NCI-H2081 treated with DMSO at 0.1 percent for 48 hours (cell line): ENCODE measurements at regions not wholly inside any gene's neighbourhood (a gene's known extent, or its start where the extent isn't known, plus 50 kb on each side); places are given as distances from the start of the nearest gene placed in this dataset.

Experiments used
- DNase-seq: peaks from one replicate; lab custom pipeline; 2025; lab: John Stamatoyannopoulos, UW

- DNase-seq, result no peak
These were observed 351.0 kb upstream of the MCTP2 start for GRCh38 chr15:93880358-93880757.

GRCh38 chr15:93870583-93870982 lies 360.8 kb upstream of the MCTP2 start:
- no peak for DNase-seq

DNA sequence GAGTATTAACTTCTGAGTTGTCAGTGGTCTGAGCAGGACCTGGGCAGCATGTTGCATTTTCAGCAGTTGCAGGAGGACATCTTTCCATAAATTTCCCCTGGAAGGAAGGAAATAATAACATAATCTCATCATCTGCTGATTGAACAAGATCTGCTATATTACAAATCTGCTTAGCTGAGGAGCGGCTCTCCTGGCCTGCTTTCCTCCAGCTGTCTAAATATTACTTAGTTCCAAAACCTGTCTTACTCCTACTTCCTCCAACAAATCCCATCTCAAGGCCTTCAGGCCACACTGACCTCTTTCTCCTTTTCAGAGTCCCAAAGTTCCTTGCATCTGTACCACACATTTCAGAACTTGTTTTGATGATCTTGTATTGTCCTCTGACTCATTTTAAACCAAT lies 364.4 kb upstream of the MCTP2 start:
- no peak for DNase-seq

- DNase-seq, result no peak
These were observed 364.9 kb upstream of the MCTP2 start for GRCh38 chr15:93866476-93866875.

- DNase-seq, result no peak
These were observed 365.8 kb upstream of the MCTP2 start for GRCh38 chr15:93865586-93865985.

- no peak for DNase-seq
These were observed 368.6 kb upstream of the MCTP2 start for GRCh38 chr15:93862791-93863190.

DNA sequence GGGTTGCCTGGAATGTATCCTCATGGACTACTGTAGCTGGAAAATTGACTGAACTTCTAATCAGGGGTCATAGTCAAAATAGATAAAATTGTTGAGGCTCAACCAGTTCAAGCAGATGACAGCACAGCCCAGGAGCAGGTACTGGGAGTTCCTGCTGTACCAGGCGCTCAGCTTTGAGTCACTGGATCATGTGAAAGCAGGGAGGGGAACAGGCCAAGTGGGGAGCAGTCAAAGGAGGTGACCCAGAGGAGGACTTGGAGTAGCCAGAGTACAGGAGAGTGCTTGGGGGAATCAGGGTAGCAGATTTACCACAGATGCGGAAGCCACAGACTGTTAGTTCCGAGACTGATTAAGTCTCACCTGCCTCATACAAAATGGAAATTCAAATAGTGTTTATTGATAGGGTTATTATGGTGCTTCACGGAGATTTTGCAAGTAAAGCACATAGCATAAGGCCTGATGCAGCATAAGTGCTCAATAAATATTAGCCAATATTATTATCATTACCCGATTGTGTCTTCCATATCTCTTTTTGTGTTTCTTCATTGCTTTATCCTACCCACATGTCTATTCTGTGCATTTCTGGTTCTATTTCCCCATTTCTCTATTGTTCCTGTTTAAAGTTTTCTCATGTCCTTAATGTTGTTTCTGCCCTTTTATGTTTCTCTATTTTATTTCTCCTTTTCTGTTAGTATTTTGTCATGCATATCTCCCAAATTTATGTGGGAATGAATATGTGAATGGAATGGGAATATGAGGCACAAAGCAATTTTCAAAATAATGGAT lies 369.2 kb upstream of the MCTP2 start:
- DNase-seq, result no peak

DNA sequence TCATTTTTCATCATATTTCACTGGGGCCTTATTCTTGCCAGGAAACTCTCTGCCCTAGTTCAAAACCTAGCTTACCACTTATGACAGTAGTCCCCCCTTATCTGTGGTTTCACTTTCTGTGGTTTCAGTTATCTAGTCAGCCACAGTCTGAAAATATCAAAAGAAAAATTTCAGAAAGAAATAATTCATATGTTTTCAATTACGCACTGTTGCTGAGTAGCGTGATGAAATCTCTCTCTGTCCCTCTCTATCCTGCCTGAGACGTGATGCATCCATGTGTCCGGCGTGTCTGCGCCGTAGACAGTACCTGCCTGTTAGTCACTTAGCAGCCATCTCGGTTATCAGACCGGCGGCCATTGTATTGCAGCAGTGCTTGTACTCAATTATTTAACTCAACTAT lies 369.9 kb upstream of the MCTP2 start:
- DNase-seq, result no peak

- DNase-seq, result no peak
These were observed 370.7 kb upstream of the MCTP2 start for GRCh38 chr15:93860701-93861100.

- no peak for DNase-seq
These were observed 372.2 kb upstream of the MCTP2 start for GRCh38 chr15:93859176-93859575.

- no peak for DNase-seq
These were observed 376.1 kb upstream of the MCTP2 start for GRCh38 chr15:93855181-93855826.

DNA sequence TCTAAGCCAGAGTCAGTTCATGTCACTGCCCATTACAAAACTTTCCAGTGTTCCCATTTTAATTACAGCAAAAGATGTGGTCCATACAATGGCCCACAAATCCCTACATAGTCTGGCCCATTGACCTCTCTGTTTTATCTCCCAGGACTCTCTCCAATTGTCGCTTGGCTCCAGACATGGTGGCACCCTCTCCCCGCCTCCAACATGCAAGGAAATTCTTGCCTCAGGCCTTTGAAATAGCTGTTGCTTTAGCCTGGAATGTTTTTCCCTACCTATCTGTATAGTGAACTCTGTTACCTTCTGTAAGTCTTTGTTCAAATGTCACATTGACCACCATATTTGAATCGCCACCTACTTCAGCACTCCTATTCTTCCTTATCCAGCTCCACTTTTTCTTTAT lies 377.3 kb upstream of the MCTP2 start:
- DNase-seq, result no peak

DNA sequence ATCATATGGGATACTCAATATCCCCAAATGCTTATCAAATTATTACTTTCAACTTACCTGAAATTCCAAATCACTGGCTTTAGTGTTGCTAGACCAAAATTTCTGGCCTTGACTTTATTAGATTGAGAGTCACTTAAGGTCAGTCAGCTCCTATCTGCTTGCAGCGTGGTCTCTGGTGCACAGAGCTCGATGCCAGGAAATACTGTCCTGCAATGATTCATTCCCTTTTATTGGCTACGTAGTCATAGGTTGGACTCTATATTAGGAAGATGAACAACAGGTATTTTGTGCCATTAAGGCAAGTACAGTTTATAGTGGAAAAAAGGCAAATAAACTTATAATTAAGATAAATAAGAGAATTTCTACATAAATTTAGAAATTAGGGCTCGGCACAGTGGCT lies 378.6 kb upstream of the MCTP2 start:
- no peak for DNase-seq

DNA sequence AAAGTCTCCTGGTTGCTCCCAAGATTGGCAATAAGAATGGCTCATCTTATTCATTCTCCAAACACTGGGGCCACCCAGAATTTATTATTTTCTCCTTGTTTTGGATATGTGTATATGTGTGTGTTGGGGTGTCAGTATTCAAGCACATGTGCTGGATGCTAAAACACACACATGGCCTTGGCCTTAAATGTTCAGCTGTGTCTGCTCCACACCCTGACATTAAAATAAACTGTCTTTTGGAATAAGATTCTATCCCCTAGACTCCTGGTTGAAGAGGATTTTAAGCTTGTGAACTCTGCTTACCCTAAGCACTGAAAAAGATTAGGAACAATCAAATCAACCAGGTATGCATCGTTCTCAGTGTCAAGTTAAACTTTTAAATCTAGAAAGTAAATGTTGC lies 382.9 kb upstream of the MCTP2 start:
- no peak for DNase-seq

DNA sequence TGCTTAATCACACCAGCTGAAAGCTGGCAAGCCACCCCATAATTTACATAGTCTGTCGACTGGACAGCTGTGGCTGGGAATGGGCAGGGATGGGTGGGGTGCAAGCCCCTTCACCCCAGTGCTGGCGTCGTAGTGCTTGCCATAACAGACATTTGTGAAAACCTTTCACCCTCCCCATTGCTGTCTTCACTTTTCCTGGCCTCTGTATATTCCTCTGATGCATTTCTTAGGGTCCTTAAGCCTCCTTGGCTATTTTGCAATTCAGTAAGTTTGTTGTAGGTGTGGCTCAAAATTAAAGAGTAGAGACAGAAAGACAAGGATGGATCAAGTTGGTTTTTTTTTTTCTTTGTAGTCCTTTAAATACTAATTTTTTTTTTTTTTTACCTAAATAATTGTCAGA lies 383.3 kb upstream of the MCTP2 start:
- no peak for DNase-seq

DNA sequence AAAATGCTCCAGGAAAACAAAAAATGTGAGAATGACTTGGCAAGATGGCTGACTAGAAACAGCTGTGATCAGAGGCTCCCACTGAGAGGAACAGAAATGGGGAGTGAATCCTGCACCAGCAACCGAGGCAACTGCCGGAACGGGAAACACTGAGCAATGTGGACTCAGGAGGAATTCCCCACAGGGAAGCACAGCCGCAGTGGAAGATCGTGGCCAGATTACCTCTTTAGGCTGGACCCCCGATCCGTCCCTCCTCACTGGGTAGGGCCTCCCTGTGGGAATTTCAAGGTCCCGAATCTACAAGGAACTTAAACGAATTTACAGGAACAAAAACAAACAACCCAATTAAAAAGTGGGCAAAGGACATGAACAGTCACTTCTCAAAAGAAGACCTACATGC lies 385.2 kb upstream of the MCTP2 start:
- no peak for DNase-seq

DNA sequence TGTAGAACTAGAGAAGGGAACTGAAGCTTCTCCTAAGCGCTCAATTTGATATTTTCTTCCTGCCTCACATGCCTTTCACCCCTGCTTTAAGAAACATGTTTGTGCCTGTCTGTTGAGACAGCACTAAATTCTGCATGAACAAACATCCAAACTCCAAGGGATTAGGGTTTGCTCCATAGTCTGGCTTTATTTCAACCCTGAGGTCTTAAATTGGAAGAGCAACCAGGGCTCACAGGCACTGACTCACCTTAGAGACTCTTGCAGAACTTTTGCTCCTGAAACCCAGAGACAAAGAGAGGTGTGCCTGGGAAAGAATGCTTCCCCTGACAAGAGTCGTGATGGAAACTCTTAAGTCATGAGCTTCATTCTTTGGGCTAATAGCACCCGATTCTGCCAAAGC lies 393.9 kb upstream of the MCTP2 start:
- no peak for DNase-seq

DNA sequence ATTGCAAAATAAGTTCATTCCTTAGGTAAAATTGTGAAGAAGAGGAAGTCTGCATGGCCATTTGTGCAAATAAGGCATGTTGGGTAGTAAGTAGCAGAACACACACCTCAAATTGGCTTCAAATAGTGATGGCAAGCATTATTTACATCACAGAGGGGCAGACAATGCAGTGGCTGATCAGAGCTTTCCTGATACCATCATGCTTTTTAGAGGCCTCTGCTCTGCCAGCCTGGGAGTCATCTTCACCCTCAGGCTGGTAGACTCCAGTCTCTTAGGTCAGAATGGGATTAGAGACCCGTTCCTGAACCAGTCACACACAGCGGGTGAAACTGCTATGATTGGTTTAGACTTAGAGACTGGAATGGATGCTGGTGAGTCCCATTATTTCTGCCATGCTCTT lies 396.0 kb upstream of the MCTP2 start:
- no peak for DNase-seq

DNA sequence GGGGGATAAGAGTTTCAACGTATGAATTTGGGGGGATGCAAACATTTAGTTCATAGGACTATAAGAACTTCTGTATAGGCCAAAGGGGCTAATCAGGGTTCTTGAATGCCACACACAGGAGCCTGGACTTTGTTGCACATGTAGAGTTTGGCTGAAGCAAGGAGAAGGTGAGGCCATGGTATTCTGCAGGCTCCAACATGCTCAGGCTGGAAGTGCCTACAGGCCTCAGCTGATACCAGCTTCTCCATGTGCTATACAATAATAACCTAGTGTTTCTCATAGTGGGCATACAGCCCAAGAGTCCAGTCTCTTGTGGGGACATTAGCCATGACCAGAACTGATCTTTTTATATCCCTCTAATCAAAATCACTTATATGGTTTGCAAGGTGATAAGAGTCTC lies 399.7 kb upstream of the MCTP2 start:
- no peak for DNase-seq

- DNase-seq, result peak; percentile 12
These were observed 400.9 kb upstream of the MCTP2 start for GRCh38 chr15:93830221-93831080.

DNA sequence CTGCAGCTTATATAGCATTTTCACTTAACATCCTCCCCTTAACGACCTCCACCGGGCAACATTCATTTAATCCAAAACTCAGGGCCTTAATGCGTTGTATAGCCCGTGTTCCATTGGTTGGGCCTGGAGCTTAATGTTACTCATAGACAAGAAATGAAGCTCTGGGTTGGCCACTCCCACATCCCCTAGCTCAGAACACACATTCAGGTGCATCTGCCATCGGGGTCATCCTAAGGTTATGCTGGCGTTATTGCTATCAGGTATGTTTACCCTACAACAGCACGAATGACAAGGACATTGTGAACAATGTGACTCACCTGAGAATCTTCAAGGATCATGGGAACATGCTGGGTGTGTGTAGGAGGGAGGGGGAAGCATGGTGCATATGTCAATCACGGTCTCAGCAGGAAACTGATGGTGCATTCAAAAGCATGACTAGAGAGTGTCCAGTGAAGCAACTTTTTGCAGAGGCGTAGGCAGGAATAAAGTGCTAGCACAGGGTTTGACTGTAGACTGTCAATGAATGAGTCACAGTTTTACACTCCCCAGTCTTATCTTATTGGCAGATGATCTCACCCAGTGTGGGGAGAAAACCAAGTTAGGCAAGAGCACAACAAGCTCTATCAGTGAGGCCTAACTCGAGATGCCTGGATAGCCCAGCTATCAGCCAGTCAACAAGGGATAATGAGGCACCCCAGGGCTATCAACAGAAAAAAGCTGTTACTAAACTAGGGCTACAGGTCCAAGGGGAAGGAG lies 402.1 kb upstream of the MCTP2 start:
- no peak for DNase-seq

DNA sequence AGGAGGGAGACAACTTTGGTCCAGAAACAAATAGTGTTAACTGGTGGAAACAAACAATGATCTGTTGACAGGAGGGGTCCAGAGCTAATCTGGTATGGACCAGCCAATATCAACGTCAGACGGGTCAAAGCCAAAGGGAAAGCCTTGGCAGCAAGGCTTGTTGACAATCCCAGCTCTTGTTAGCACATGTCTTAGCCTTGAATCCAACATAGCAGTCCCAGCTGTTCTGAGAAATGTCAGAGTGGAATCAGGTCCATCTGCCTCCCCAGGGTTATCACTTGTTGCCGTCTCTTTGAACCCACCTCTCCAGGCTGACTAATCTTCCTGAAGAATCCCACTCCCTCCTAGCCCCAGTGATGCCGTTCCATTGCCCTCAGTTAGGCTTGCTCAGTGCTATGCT lies 404.6 kb upstream of the MCTP2 start:
- no peak for DNase-seq
